Keratinocyte (primary cell): ENCODE measurements at regions not wholly inside any gene's neighbourhood (a gene's known extent, or its start where the extent isn't known, plus 50 kb on each side); places are given as distances from the start of the nearest gene placed in this dataset.

ENCODE experiments used
- DNase-seq: peaks from one replicate; pipeline ENCODE4 v3.0.0-alpha.2; 2011; ENCODE audit warnings: low read depth, missing footprints, low spot score
- FAIRE-seq: peaks from 2 replicates; lab custom pipeline; 2011; peaks lifted over from hg19 to GRCh38; lab: Jason Lieb, UNC
- H2AFZ ChIP-seq: 2 replicates; pipeline ENCODE4 v1.6.0; 2012; ENCODE audit warnings: low read length, control low read depth, inconsistent platforms; ENCODE audit not compliant: control insufficient read depth
- H3K27ac ChIP-seq: 2 replicates; pipeline ENCODE4 v1.5.1; 2011; ENCODE audit warnings: low read length; ENCODE audit not compliant: control insufficient read depth, insufficient read depth
- H3K27me3 ChIP-seq: 3 replicates; pipeline ENCODE4 v1.6.0; 2011; ENCODE audit warnings: low read length; ENCODE audit not compliant: control insufficient read depth, insufficient read depth; ENCODE audit errors: extremely low read depth
- H3K36me3 ChIP-seq, 2 experiments: 2 replicates in 1 of 2; 3 replicates in 1 of 2; pipeline ENCODE4 v1.5.1; 2011; ENCODE audit warnings: low read length in 2 of 2, mild to moderate bottlenecking in 1 of 2; ENCODE audit not compliant: control insufficient read depth in 2 of 2, insufficient read depth in 2 of 2; ENCODE audit errors: extremely low read depth in 1 of 2
- H3K4me1 ChIP-seq: 3 replicates; pipeline ENCODE4 v1.5.1; 2011; ENCODE audit warnings: low read length; ENCODE audit not compliant: control insufficient read depth, insufficient read depth; ENCODE audit errors: extremely low read depth
- H3K4me2 ChIP-seq: 3 replicates; pipeline ENCODE4 v1.6.0; 2011; ENCODE audit warnings: low read depth, low read length; ENCODE audit not compliant: control insufficient read depth, insufficient read depth; ENCODE audit errors: extremely low read depth
- H3K4me3 ChIP-seq, 3 experiments: fragments of 200-600 bp in 1 of 3; sonication (generic) in 1 of 3; 2 replicates in 2 of 3; 3 replicates in 1 of 3; pipeline ENCODE4 v1.5.1; 2011 to 2016; ENCODE audit warnings: low read length in 3 of 3, mild to moderate bottlenecking in 3 of 3, control low read depth in 2 of 3, inconsistent platforms in 1 of 3, low read depth in 1 of 3, mixed read lengths in 1 of 3, mixed run types in 1 of 3, moderate library complexity in 1 of 3; ENCODE audit not compliant: control insufficient read depth in 2 of 3, insufficient read depth in 2 of 3; ENCODE audit errors: extremely low read depth in 1 of 3
- H3K79me2 ChIP-seq: 2 replicates; pipeline ENCODE4 v1.6.0; 2012; ENCODE audit warnings: low read length; ENCODE audit not compliant: control insufficient read depth, insufficient read depth
- H3K9ac ChIP-seq: 3 replicates; pipeline ENCODE4 v1.6.0; 2011; ENCODE audit warnings: low read length; ENCODE audit not compliant: control insufficient read depth, insufficient read depth; ENCODE audit errors: extremely low read depth
- H3K9me1 ChIP-seq: 3 replicates; pipeline ENCODE4 v1.6.0; 2011; ENCODE audit warnings: low read length; ENCODE audit not compliant: control insufficient read depth, insufficient read depth; ENCODE audit errors: extremely low read depth
- H3K9me3 ChIP-seq: 2 replicates; pipeline ENCODE4 v1.5.1; 2012; ENCODE audit warnings: low read depth, low read length; ENCODE audit not compliant: control insufficient read depth
- H4K20me1 ChIP-seq: 3 replicates; pipeline ENCODE4 v1.6.0; 2011; ENCODE audit warnings: low read length; ENCODE audit not compliant: control insufficient read depth, insufficient read depth; ENCODE audit errors: extremely low read depth
- CTCF ChIP-seq, 3 experiments: IDR thresholded peaks in 1 of 3; conservative IDR thresholded peaks in 1 of 3; optimal IDR thresholded peaks in 1 of 3; 2 replicates in 2 of 3; 3 replicates in 1 of 3; pipeline versions ENCODE3 to v1.5.1; 2011; ENCODE audit warnings: low read length in 3 of 3, mild to moderate bottlenecking in 3 of 3, moderate library complexity in 2 of 3, control low read depth in 1 of 3, inconsistent platforms in 1 of 3; ENCODE audit not compliant: insufficient read depth in 2 of 3; ENCODE audit errors: extremely low read depth in 1 of 3
- EZH2 ChIP-seq: IDR thresholded peaks from one replicate; pipeline ENCODE4 v1.6.1; 2012; ENCODE audit warnings: inconsistent platforms, mild to moderate bottlenecking, low read length, moderate library complexity
- dilution Hi-C: fragments of 300-500 bp; cut with MboI; formaldehyde crosslinking; loops from one replicate; pipeline ENCODE4 v1.7.0; 2020; ENCODE audit warnings: low sequenced_read_pairs; ENCODE audit not compliant: extremely low pct_ligation_motif_present

- H3K4me1 ChIP-seq = no peaks in the 10 kb centered on the region
- DNase-seq = no peak
- H3K79me2 ChIP-seq = no peaks in the 10 kb centered on the region
- H3K4me2 ChIP-seq = no peak overlapping the region
- no peak overlapping the region for H2AFZ ChIP-seq
- no peak for FAIRE-seq
- H4K20me1 ChIP-seq = no peaks in the 10 kb centered on the region
- no peak for TF ChIP-seq CTCF (optimal IDR thresholded peaks at IDR 0.05 in 1 of 3, IDR thresholded peaks at IDR 0.05 in 1 of 3, conservative IDR thresholded peaks at IDR 0.05 in 1 of 3; ENCODE audit: extremely low read depth in 1 of 3, insufficient read depth in 2 of 3, low read length in 3 of 3)
- no peak for TF ChIP-seq EZH2
- H3K9ac ChIP-seq = no peak overlapping the region
- no peaks in the 10 kb centered on the region for H3K9me1 ChIP-seq
- H3K36me3 ChIP-seq = no peaks in the 10 kb centered on the region
- dilution Hi-C loops = no loop called here
- no peaks in the 10 kb centered on the region for H3K9me3 ChIP-seq
- H3K27me3 ChIP-seq = no peaks in the 10 kb centered on the region
- H3K4me3 ChIP-seq = no peak overlapping the region
- H3K27ac ChIP-seq = no peak overlapping the region
Measured at GRCh38 chr21:22711636-22712035, 1713.4 kb downstream of the NCAM2 start.

GRCh38 chr21:22725436-22725835 lies 1727.2 kb downstream of the NCAM2 start:
- Histone ChIP-seq H3K27me3 (no peaks in the 10 kb centered on the region), H4K20me1 (no peaks in the 10 kb centered on the region), H3K4me1 (no peaks in the 10 kb centered on the region), H3K4me2 (no peak overlapping the region), H3K9ac (no peak overlapping the region), H3K36me3 (no peaks in the 10 kb centered on the region), H3K9me3 (peaks cover 2% of the 10 kb centered on the region), H3K4me3 (no peak overlapping the region), H2AFZ (no peak overlapping the region), H3K27ac (no peak overlapping the region), H3K79me2 (no peaks in the 10 kb centered on the region), H3K9me1 (no peaks in the 10 kb centered on the region)
- TF ChIP-seq EZH2 (no peak), CTCF (optimal IDR thresholded peaks at IDR 0.05 in 1 of 3, IDR thresholded peaks at IDR 0.05 in 1 of 3, conservative IDR thresholded peaks at IDR 0.05 in 1 of 3; ENCODE audit: extremely low read depth in 1 of 3, insufficient read depth in 2 of 3, low read length in 3 of 3) (no peak)
- DNase-seq (no peak), FAIRE-seq (no peak)
- dilution Hi-C loops = no loop called here
